Transverse colon (tissue), 3 donors: ENCODE measurements at regions not wholly inside any gene's neighbourhood (a gene's known extent, or its start where the extent isn't known, plus 50 kb on each side); places are given as distances from the start of the nearest gene placed in this dataset.

Source experiments
- CTCF ChIP-seq, 5 experiments: fragments of 200-600 bp in 3 of 5; fragments of 450-650 bp in 2 of 5; sonication (generic) in 3 of 5; IDR thresholded peaks; 1 replicate in 2 of 5; 2 replicates in 3 of 5; pipeline ENCODE4 v1.5.1; 2016 to 2017; ENCODE audit warnings: antibody characterized with exemption in 5 of 5, inconsistent platforms in 3 of 5, mild to moderate bottlenecking in 2 of 5, moderate library complexity in 1 of 5
- EP300 ChIP-seq: sonication (generic); formaldehyde crosslinking; IDR thresholded peaks from one replicate; pipeline ENCODE4 v1.6.1; 2017; ENCODE audit warnings: antibody characterized with exemption, low read depth
- POLR2A ChIP-seq: fragments of 450-650 bp; IDR thresholded peaks from one replicate; pipeline ENCODE4 v1.6.1; 2016; ENCODE audit warnings: antibody characterized with exemption, mild to moderate bottlenecking, moderate library complexity

- TF ChIP-seq CTCF (IDR thresholded peaks at IDR 0.05) (no peak), POLR2A (no peak), EP300 (no peak)
These were observed 459.3 kb upstream of the SGO1 start for GRCh38 chr3:20645340-20645739.
